Activated T-cell treated with anti-CD3 and anti-CD28 coated beads, Interleukin-2, amount 50 U/mL, for 1 hour (primary cell): ENCODE measurements at regions not wholly inside any gene's neighbourhood (a gene's known extent, or its start where the extent isn't known, plus 50 kb on each side); places are given as distances from the start of the nearest gene placed in this dataset.

ENCODE experiments used
- DNase-seq: peaks from one replicate; pipeline ENCODE4 v3.0.0-alpha.2; 2020

DNA sequence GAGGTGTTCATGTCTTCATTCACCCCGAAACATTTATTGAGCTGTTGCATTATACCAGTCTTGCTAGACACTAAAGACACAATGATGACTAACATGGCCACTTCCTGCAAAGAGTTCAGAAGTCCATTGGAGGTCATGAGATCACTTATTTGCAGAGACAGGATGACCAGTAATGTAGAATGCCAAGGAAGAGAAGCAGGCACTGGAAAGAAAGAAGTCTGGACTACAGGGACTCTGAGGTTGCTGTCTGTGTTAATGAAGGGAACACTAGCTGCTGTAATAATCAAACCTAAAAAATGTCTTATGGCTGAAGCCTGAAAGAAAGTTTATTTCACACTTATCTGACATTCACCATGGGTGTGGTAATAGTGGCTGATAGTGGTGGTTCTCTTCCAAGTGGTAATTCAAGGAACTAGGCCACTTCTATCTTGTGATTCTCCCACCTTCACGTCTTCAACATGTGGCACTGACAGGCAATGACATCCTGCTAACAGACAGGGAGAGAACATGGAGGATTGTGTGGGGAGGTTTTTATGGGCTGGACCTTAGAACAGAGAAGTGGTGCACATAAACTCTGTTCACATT is 89.2 kb upstream of the MKLN1 start:
- no peak for DNase-seq

DNA sequence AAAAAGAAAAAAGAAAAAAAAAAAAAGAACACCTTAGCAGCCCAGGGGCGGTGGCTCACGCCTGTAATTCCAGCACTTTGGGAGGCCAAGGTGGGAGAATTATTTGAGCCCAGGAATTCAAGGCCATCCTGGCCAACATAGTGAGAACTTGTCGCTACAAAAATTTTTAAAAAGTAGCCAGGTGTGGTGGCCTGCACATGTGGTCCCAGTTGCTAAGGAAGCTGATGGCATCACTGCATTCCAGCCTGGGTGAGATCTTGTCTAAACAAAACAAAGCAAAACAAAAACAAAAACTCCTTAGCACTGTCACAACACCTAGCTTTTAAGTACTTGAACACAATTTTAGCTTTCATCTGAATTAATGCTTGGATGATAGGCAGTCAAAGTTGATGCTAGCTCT is 86.3 kb upstream of the MKLN1 start:
- DNase-seq = no peak

DNA sequence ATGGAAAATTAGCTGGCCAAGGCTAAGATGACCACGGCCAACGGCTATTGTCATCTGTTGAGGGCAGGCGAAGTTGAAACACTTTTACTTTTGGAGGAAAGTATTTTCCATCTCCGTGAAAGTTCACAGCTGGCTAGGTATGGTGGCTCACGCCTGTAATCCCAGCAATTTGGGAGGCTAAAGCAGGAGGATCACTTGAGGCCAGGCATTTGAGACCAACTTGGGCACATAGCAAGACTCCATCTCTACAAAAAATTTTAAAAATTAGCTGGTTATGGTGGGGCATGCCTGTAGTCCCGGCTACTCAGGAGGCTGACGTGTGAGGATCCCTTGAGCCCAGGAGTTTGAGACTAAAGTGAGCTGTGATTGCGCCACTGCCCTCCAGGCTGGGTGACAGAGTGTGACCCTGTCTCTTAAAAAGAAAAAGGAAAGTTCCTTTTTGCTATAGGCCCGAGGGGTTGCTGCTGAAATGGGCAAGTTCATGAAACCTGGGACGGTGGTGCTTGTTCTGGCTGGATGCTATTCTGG is 85.5 kb upstream of the MKLN1 start:
- no peak for DNase-seq

DNA sequence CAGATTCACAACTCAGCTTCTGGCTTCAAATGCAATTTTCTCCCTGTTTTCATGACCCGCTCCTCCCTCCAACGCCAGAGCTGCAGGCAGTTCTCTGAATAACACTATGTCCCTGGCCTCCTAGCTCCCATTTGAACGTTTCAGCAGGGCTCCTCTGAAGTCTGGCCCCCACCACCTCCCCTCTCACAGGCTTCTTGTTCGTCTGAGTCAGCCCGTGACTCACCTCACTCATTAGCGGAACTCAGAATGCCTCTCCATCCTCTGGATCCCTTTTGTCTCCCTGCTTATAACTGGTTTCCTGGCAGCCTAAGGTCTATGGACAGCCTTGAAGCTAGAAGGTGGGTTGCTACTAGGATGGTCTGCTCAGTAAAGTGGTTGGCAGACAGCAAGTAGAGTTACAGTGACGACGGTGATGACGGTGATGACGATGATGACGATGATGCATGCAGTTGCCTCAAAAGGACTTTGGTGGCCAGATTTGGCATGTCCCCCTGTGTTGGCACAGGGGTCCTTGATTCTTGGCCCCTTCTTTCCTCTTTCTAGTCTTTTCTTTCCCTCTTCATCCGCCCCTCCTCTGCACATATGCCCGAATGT is 83.3 kb upstream of the MKLN1 start:
- DNase-seq = peak; percentile 21

DNA sequence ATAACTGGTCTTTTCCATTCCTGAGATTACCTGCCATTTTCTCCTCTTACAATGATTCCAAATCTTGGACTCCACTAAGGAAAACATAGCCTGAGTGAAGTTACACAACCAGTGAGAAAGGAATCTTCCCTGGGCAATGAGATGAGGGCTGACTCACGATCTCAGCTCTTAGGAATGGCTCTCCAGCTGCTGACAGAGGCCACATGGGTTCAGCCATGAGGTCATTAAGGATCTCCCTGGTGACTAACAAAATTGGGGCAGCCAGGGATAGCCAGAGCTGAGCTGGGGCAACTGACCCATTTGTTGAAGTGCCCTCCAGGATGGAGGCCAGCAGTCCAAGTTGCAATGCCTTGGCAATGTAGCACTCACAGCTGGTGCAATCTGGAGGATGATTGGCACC is 78.7 kb upstream of the MKLN1 start:
- DNase-seq = no peak

DNA sequence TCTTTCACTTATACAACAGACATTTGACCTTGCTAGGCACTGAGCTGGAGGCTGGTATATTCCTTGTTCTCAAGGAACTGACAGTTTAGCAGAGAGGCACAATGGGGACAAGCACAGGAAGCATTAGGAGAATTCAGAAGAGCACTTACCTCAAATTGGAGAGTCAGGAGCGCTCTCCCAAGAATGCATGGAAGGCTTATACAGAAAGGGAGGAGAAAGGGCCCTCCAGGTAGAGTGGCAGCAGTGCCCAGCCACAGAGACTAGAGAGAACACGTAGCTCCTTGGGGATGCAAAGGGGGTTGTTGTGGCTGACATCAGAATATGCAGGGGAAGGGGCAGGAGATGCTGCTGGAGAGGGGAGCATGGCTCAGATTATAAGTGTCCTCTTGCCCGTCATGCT is 78.2 kb upstream of the MKLN1 start:
- DNase-seq = no peak

DNA sequence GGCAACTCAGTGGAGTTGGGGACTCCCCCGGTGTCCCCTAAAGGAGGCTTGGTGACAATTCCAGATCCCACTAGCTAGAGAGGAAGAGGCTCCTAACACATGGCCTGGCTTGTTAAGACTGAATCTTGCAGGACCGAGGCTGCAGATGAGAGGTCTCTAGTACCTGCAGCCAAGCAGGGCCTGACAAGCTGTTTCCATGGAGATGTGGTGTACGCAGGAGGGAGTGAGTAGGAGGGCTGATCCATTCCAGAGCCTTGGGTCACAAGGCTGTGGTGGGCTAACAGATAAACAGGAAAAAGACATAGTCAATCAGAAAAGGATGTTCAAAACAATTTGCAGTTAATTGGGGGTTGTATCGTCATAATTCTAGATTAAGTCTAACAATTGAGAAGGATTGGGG is 77.3 kb upstream of the MKLN1 start:
- DNase-seq = no peak

DNA sequence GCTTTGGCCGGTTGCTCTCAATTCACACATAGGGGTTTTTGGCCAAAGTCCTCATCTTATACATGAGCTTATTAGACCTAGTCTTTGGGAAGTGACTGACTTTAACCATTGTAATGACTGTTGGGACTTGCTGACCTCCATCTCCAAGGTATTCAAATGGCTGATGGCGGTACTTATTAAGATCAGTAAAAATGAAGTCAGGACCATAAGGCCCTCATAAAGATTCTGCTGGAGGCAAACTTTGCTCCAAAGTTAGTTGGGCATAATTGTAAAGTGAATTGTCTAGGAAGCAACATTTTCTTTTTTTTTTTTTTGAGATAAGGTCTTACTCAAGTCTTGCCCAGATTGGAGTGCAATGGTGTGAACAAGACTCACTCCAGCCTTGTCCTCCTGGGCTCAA is 76.3 kb upstream of the MKLN1 start:
- DNase-seq = no peak

DNA sequence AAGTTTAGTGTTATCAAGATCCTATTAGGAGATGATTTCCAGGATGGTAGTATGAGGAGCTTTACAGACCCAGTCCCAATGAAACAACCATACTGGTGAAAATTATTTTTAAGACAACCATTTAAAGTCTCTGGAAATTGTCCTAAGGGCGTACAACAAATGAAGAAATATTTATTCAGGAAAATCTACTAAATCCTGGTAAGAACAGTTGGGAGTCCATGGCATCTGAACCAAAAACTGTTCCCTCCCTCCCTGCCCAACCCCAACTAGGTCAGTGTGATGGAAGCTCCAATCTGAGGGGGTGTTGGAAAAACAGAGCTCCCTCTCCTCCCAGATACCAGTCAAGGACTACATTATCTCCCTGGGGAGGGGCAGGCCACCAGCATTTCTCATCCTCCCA is 74.7 kb upstream of the MKLN1 start:
- no peak for DNase-seq

DNA sequence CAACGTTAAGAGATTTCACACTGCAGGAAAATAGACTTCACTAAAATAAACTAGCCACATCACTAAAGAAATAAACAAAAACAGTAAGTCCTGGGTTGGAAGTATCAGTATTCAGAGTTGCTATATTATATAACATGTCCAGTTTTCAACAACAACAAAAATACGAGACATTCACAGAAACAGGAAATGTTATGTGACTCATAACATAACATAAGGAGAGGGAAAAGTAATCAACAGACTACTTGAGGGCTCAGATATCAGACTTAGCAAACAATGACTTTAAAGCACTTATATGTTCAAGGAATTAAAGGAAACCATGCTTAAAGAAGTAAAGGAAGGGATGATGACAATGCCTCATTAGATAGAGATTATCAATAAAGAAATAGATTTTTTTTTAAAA is 73.5 kb upstream of the MKLN1 start:
- DNase-seq = no peak

DNA sequence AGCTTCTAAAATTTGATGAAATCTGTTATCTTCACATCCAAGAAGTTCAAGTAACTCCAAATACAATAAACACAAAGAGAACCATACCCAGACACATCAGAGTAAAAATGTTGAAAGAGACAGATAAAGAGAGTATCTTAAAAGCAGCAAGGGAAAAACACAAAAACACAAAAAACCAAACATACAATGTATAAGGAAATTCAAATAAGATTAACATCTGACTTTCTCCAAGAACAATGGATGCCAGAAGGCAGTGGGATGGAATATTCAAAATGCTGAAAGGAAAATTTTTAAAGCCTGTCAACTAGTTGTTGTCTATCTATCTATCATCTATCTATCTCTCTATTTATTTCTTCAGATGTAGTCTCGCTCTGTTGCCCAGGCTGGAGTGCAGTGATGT is 72.4 kb upstream of the MKLN1 start:
- DNase-seq = no peak

DNA sequence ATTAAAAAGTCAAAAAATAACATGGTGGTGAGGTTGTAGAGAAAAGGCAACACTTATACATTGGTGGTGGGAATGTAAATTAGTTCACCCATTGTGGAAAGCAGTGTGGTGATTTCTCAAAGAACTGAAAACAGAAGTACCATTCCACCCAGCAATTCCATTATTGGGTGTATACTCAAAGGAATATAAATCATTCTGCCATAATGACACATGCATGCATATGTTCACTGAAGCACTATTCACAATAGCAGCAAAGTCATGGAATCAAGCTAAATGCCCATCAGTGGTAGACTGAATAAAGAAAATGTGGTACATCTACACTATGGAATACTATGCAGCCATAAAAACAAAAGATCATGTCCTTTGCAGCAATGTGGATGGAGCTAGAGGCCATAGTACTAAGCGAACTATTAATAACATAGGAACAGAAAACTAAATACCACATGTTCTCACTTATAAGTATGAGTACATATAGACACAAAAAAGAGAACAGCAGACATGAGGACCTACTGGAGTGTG is 66.1 kb upstream of the MKLN1 start:
- no peak for DNase-seq

DNA sequence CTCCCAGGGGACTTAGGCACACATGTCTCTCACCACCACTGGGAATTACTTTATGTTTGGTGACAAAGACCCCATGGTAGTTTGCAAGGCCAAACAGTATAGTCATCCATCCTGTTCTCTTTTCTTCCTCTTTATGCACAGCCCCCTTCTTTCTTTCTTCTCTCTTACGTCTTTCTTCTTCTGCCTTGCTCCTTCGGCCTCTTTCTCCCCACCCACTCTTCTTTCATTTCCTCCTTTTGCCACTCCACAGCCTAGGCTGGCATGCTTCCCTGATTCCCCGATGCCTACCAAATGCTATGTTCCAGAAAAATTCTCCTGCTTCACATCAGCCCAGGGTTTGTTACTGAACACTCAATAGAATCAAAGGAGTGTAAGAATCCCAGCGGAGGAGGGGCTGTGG is 62.4 kb upstream of the MKLN1 start:
- no peak for DNase-seq

DNA sequence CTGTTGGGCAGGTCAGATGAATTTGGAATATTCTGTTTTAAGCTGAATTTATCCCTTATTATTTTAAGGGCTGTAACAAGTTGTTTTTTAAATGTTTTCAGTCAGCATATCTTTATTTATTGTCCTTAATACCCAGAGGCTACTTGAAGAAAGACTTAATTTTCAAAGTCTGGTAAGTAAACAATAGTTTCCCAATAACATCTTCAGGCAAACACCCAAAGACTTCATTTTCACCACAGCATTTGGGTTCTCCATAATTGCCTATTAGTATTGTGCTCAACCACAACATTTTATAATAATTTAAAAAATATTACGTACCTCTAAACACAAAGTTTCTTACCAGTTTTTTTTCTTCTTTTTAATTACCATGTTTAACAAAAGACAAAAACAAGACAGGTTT is 60.0 kb upstream of the MKLN1 start:
- DNase-seq = no peak

DNA sequence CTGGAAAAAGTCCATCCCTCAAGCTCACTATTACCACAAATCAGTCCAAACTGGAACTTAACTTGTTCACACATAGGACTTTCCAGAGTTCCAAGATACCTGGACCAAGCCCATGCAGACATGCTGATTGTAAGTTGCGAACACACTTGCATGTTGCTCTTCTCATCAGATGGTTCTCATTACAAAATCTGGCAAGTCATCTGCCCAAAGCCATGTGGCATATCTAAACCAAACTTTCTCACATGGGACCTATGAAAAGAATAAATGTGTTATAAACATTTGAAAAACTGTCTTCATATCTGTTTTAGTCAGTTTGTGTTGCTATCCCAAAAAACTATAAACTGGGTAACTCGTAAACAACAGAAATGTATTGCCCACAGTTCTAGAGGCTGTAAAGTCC is 58.8 kb upstream of the MKLN1 start:
- no peak for DNase-seq

DNA sequence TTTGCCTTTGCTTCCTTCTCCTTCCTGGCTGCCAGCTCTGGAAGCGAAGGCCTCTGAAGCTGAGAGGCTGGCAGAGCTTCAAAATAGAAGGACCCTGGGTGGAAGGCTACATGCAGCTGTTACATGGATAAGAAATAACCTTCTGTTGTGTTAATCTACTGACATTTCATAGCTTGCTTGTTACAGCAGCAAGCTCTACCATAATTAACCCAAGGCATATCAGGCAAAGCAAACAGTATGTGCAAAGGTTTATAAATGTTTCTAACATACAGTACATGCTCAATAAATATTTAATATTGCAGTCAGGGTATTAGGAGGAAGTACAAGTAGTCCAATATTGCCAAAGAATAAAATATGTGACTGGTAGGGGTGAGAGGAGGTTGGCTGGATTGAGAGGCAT is 55.6 kb upstream of the MKLN1 start:
- no peak for DNase-seq

DNA sequence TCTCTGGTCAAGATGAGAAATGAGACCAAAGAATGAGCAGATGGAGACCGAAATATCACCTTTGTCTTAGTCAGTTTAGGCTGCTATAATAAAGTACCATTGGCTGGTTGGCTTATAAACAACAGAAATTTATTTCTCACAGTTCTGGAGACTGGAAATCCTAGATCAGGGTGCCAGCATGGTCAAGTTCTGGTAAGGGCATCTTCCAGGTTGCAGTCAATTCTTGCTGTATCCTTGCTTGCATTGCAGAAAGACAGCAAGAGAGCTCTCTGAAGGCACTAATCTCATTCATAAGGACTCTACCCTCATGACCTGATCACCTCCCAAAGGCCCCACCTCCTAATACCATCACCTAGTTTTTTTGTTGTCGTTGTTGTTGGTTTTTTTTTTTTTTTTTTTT is 52.7 kb upstream of the MKLN1 start:
- DNase-seq = no peak

DNA sequence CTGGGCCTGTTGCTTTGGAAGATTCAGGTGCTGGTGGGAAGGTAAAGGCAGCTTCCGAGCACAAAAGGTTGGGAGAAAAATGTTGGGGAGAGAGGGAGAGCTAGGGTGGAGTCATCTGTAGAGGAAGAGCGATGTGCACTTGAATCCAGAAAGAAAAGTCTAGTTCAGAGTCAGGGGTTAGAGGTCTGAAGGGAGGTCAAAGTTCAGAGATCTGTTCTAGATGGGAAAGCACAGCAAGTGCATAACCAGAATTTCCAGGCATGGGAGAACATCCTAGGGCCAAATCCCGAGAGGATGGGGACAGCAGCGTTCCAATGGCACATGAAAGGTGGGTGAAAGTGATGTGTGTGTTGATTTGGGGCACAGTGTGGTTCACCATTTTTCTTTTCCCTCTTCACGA is 51.5 kb upstream of the MKLN1 start:
- DNase-seq = no peak

DNA sequence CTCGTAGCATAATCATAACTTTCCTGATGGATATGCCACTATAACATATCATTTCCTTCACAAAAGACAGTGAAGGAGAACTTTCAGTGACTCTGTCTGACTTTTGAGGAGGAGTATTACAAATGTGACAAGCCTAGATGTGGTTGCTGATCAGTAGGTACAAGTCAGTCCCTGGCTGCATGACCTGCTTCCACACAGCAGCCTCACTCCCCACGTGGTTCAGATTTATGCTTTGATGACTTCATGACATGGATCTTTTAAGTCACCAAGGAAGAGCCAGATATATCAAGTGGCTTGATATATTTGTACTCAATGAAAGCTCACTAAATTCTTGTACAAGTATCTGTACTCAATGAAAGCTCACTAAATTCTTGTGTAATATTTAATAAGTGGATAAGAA is 50.9 kb upstream of the MKLN1 start:
- DNase-seq = no peak
